Peyer's patch (tissue), 4 donors: ENCODE measurements at regions not wholly inside any gene's neighbourhood (a gene's known extent, or its start where the extent isn't known, plus 50 kb on each side); places are given as distances from the start of the nearest gene placed in this dataset.

Source experiments
- DNase-seq, 3 donors: peaks; one replicate each; pipeline ENCODE4 v3.0.0-alpha.2; 2017 to 2019
- H3K27ac ChIP-seq, 4 donors: fragments of 200-600 bp; sonication (generic); one replicate each; pipeline ENCODE4 v1.5.1; 2016 to 2019
- H3K27me3 ChIP-seq, 2 donors: fragments of 200-600 bp; sonication (generic); one replicate each; pipeline ENCODE4 v1.5.1; 2019
- H3K36me3 ChIP-seq, 3 donors: fragments of 200-600 bp; sonication (generic); one replicate each; pipeline ENCODE4 v1.5.1; 2016 to 2019
- H3K4me1 ChIP-seq, 4 donors: fragments of 200-600 bp; sonication (generic); one replicate each; pipeline ENCODE4 v1.5.1; 2016 to 2019
- H3K4me3 ChIP-seq, 4 donors: fragments of 200-600 bp; sonication (generic); 1 replicate in 3 of 4; 2 replicates in 1 of 4; pipeline ENCODE4 v1.5.1; 2016 to 2019; ENCODE audit warnings: mild to moderate bottlenecking in 1 of 4
- H3K9me3 ChIP-seq, 4 donors: fragments of 200-600 bp; sonication (generic); one replicate each; pipeline ENCODE4 v1.5.1; 2016 to 2019; ENCODE audit warnings: mild to moderate bottlenecking in 1 of 4
- CTCF ChIP-seq, 6 experiments: fragments of 450-650 bp in 4 of 6; fragments of 200-600 bp in 2 of 6; sonication (generic) in 1 of 6; IDR thresholded peaks; one replicate each; pipeline ENCODE4 v1.5.1; 2017 to 2019; ENCODE audit warnings: antibody characterized with exemption in 6 of 6, mild to moderate bottlenecking in 3 of 6, moderate library complexity in 1 of 6
- POLR2A ChIP-seq, 2 donors: fragments of 450-650 bp; IDR thresholded peaks; one replicate each; pipeline ENCODE4 v1.5.1; 2017; ENCODE audit warnings: antibody characterized with exemption in 2 of 2, mild to moderate bottlenecking in 2 of 2, moderate library complexity in 2 of 2

DNA sequence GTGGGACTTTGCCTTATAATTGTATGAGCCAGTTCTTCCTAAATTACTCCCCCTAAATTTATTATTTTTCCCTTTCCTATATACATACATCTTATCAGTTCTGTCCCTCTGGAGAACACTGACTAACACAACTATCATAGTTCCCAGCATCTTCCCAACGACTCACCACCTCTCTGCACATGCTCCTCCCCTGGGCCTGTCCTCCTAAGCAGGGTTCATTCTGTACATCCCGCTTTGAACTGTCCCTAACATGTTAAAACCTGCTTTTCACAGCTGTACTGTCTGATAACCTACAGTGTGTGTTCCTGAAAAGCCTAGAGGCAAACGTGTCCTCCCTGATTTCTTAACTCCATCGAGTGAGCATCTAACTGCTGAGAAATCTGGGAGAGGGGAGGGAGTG lies 141.7 kb downstream of the EFNB2 start:
- no peak for TF ChIP-seq POLR2A (IDR thresholded peaks at IDR 0.05)
- TF ChIP-seq CTCF (IDR thresholded peaks at IDR 0.05), result no peak
- H3K27ac ChIP-seq, result no peak overlapping the region

GRCh38 chr13:106391681-106392080 lies 143.8 kb downstream of the EFNB2 start:
- H3K27me3 ChIP-seq, result no peaks in the 10 kb centered on the region
- no peak overlapping the region for H3K4me3 ChIP-seq
- H3K4me1 ChIP-seq, result no peaks in the 10 kb centered on the region
- no peak for TF ChIP-seq CTCF (IDR thresholded peaks at IDR 0.05)
- TF ChIP-seq POLR2A (IDR thresholded peaks at IDR 0.05), result no peak
- no peak for DNase-seq
- H3K36me3 ChIP-seq, result no peaks in the 10 kb centered on the region
- H3K27ac ChIP-seq, result no peak overlapping the region
- no peaks in the 10 kb centered on the region for H3K9me3 ChIP-seq

More for the DNA sequence above, 141.7 kb downstream of the EFNB2 start:
- Histone ChIP-seq H3K27me3 (no peaks in the 10 kb centered on the region), H3K4me3 (no peak overlapping the region), H3K4me1 (no peaks in the 10 kb centered on the region), H3K36me3 (no peaks in the 10 kb centered on the region), H3K9me3 (no peaks in the 10 kb centered on the region)
- no peak for DNase-seq

DNA sequence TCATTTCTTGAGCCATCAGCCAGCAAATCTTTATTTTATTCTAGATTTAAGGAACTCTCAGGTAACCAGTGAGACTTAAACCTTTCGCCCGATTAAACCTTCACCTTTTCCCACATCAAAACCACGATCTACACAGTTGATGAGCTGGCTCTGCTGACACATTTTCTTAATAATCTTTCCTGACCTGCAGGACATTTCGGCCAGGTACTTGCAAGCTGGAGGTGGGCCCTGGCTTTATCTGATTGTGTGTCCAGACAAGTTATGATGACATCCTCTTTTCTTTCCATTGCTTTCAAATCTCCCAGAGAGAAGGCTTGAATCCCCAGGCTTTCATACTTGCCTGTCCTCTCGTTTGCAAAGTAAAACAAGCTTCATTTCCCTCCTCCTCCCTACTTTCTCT lies 144.2 kb downstream of the EFNB2 start:
- H3K27me3 ChIP-seq, result no peaks in the 10 kb centered on the region
- H3K4me3 ChIP-seq, result no peak overlapping the region
- no peak for DNase-seq
- no peaks in the 10 kb centered on the region for H3K36me3 ChIP-seq
- no peaks in the 10 kb centered on the region for H3K9me3 ChIP-seq
- no peaks in the 10 kb centered on the region for H3K4me1 ChIP-seq
- TF ChIP-seq POLR2A (IDR thresholded peaks at IDR 0.05) (no peak), CTCF (IDR thresholded peaks at IDR 0.05) (no peak)
- no peak overlapping the region for H3K27ac ChIP-seq

DNA sequence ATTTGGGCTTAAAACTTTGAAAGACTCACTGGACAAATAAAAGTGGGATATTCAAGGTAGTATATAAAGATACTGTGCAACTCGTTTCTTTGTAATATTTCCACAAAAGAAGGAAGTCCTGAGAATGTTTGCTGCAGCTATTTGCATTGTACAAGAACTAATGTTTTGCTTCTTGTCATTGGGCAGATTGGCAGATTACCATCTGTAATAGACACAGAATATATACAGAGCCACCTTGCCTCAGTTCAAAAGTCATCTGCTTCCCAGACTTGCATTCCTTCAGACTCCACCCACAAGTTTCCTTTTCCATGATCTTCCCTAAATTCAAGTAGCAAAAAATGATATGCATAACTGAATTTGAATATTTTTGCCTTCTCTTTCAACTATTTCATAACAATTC lies 145.1 kb downstream of the EFNB2 start:
- TF ChIP-seq CTCF (IDR thresholded peaks at IDR 0.05), result no peak
- no peak for TF ChIP-seq POLR2A (IDR thresholded peaks at IDR 0.05)

DNA sequence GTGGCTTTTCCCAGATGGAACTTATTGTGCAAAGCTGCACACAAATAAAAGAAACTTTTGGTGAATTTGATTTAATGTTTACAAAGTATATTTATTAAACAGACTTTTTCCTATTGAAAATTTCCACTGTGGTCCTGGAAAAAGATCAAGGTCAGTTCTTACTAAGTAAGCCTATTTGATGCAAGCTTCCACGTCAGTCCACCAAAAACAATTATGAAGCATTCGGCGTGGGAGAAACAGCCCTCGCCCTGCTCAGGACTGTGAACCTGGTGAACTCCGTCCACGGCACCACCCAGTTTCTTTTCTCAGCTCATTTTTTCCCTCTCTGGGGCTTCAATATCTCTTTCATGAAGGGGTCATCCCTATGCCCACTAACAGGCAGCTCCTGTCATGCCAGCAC lies 149.8 kb downstream of the EFNB2 start:
- Histone ChIP-seq H3K27ac (no peak overlapping the region), H3K4me3 (no peak overlapping the region), H3K4me1 (no peaks in the 10 kb centered on the region), H3K9me3 (no peaks in the 10 kb centered on the region), H3K27me3 (no peaks in the 10 kb centered on the region), H3K36me3 (no peaks in the 10 kb centered on the region)
- TF ChIP-seq POLR2A (IDR thresholded peaks at IDR 0.05) (no peak), CTCF (IDR thresholded peaks at IDR 0.05) (no peak)
- no peak for DNase-seq

More for the DNA sequence above, 145.1 kb downstream of the EFNB2 start:
- Histone ChIP-seq H3K27ac (no peak overlapping the region), H3K27me3 (no peaks in the 10 kb centered on the region), H3K36me3 (no peaks in the 10 kb centered on the region), H3K4me1 (no peaks in the 10 kb centered on the region), H3K4me3 (no peak overlapping the region), H3K9me3 (no peaks in the 10 kb centered on the region)
- no peak for DNase-seq

DNA sequence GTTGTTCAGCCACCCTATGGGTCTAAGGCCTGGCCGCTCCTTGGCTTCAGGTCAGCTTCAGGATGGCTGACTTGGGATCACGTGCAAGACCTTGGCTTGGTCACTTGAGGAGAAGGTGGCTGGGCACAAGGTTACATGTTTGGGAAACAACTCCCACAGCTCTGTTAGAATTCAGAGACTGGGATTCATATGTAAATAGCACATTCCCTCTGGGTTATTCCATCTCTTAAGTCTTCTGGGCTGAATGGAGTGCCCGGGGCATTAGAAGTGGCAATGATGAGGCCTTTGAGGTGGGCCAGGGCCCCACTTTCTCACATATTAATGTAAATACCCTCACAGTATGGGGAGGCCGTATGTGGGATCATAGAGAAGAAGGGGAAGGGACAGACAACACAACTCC lies 150.9 kb downstream of the EFNB2 start:
- Histone ChIP-seq H3K4me1 (no peaks in the 10 kb centered on the region), H3K36me3 (no peaks in the 10 kb centered on the region), H3K27me3 (no peaks in the 10 kb centered on the region), H3K27ac (no peak overlapping the region), H3K9me3 (no peaks in the 10 kb centered on the region), H3K4me3 (no peak overlapping the region)
- no peak for DNase-seq
- no peak for TF ChIP-seq POLR2A (IDR thresholded peaks at IDR 0.05)
- no peak for TF ChIP-seq CTCF (IDR thresholded peaks at IDR 0.05)
